HPDE6-E6E7 (cell line): ENCODE measurements at regions not wholly inside any gene's neighbourhood (a gene's known extent, or its start where the extent isn't known, plus 50 kb on each side); places are given as distances from the start of the nearest gene placed in this dataset.

Source experiments
- DNase-seq: peaks from one replicate; pipeline ENCODE4 v3.0.0; 2011; ENCODE audit warnings: missing footprints; ENCODE audit errors: extremely low spot score

GRCh38 chr5:2297991-2298390, 415.3 kb upstream of the IRX4 start:
- no peak for DNase-seq

GRCh38 chr5:2295476-2295875, 412.8 kb upstream of the IRX4 start:
- DNase-seq = no peak

- DNase-seq = no peak
Measured at GRCh38 chr5:2293906-2294305, 411.2 kb upstream of the IRX4 start.

GRCh38 chr5:2291146-2291840, 408.6 kb upstream of the IRX4 start:
- no peak for DNase-seq

- no peak for DNase-seq
Measured at GRCh38 chr5:2289380-2289779, 406.7 kb upstream of the IRX4 start.

- DNase-seq = no peak
Measured at GRCh38 chr5:2288968-2289367, 406.2 kb upstream of the IRX4 start.

- no peak for DNase-seq
Measured at GRCh38 chr5:2288466-2288865, 405.7 kb upstream of the IRX4 start.

- no peak for DNase-seq
Measured at GRCh38 chr5:2286250-2286649, 403.5 kb upstream of the IRX4 start.

- DNase-seq = no peak
Measured at GRCh38 chr5:2284678-2285077, 402.0 kb upstream of the IRX4 start.

- no peak for DNase-seq
Measured at GRCh38 chr5:2283481-2284045, 400.8 kb upstream of the IRX4 start.

- no peak for DNase-seq
Measured at GRCh38 chr5:2282893-2283292, 400.2 kb upstream of the IRX4 start.

GRCh38 chr5:2282034-2282690, 399.4 kb upstream of the IRX4 start:
- DNase-seq = no peak

GRCh38 chr5:2281446-2281845, 398.7 kb upstream of the IRX4 start:
- no peak for DNase-seq

GRCh38 chr5:2280318-2280717, 397.6 kb upstream of the IRX4 start:
- no peak for DNase-seq

GRCh38 chr5:2278825-2279456, 396.2 kb upstream of the IRX4 start:
- no peak for DNase-seq

- no peak for DNase-seq
Measured at GRCh38 chr5:2277886-2278285, 395.2 kb upstream of the IRX4 start.

GRCh38 chr5:2276101-2276500, 393.4 kb upstream of the IRX4 start:
- no peak for DNase-seq

GRCh38 chr5:2272755-2273154, 390.0 kb upstream of the IRX4 start:
- DNase-seq = no peak

GRCh38 chr5:2272039-2272438, 389.3 kb upstream of the IRX4 start:
- DNase-seq = no peak

GRCh38 chr5:2271316-2271715, 388.6 kb upstream of the IRX4 start:
- DNase-seq = no peak

- DNase-seq = no peak
Measured at GRCh38 chr5:2270467-2270866, 387.7 kb upstream of the IRX4 start.

GRCh38 chr5:2269656-2270055, 386.9 kb upstream of the IRX4 start:
- DNase-seq = no peak

- DNase-seq = no peak
Measured at GRCh38 chr5:2267991-2268390, 385.3 kb upstream of the IRX4 start.
